T-cell (primary cell): ENCODE measurements at regions not wholly inside any gene's neighbourhood (a gene's known extent, or its start where the extent isn't known, plus 50 kb on each side); places are given as distances from the start of the nearest gene placed in this dataset.

Source experiments
- ATAC-seq, 4 experiments: fragments of 200-7000 bp in 3 of 4; fragments of 150-1000 bp in 1 of 4; cut with Tn5 transposase; replicated peaks in 1 of 4; 1 replicate in 3 of 4; 2 replicates in 1 of 4; pipeline ENCODE4 v1.10.0; 2021; ENCODE audit warnings: moderate library complexity in 3 of 4, mild to moderate bottlenecking in 2 of 4, moderate number of reproducible peaks in 1 of 4
- CTCF ChIA-PET, 2 donors: fragments of 300-600 bp; sonication (Branson Sonifier 250); formaldehyde crosslinking; loops; one replicate each; lab custom pipeline; 2022; ENCODE audit warnings: antibody characterized with exemption in 2 of 2; lab: Charles Lee
- POLR2A ChIA-PET, 2 donors: fragments of 300-600 bp; sonication (Branson Sonifier 250); formaldehyde crosslinking; loops; one replicate each; lab custom pipeline; 2022; ENCODE audit warnings: antibody characterized with exemption in 2 of 2; lab: Charles Lee
- DNase-seq, 35 experiments: peaks; one replicate each; pipeline versions ENCODE4 v3.0.0 to v3.0.0-alpha.2; 2013 to 2023
- H3K27ac ChIP-seq: one replicate; pipeline ENCODE4 v1.5.1; 2013; ENCODE audit warnings: low read length
- H3K27me3 ChIP-seq, 2 experiments: replicated peaks in 1 of 2; 1 replicate in 1 of 2; 2 replicates in 1 of 2; pipeline versions ENCODE4 v1.6.1 to v1.7.0; 2013; ENCODE audit warnings: low read length in 1 of 2, mixed read lengths in 1 of 2; ENCODE audit not compliant: control insufficient read depth in 2 of 2, insufficient read depth in 2 of 2; ENCODE audit errors: extremely low read depth in 1 of 2
- H3K36me3 ChIP-seq, 2 donors: 1 replicate in 1 of 2; 2 replicates in 1 of 2; pipeline versions ENCODE4 v1.6.1 to v1.7.0; 2013; ENCODE audit warnings: low read length in 1 of 2; ENCODE audit not compliant: control insufficient read depth in 2 of 2, insufficient read depth in 1 of 2; ENCODE audit errors: extremely low read depth in 1 of 2
- H3K4me1 ChIP-seq, 2 experiments: 1 replicate in 1 of 2; 2 replicates in 1 of 2; pipeline versions ENCODE4 v1.6.1 to v1.7.0; 2013; ENCODE audit warnings: low read length in 2 of 2, mixed read lengths in 1 of 2; ENCODE audit not compliant: insufficient read depth in 2 of 2, control insufficient read depth in 1 of 2; ENCODE audit errors: extremely low read depth in 1 of 2
- H3K4me3 ChIP-seq, 2 donors: 1 replicate in 1 of 2; 2 replicates in 1 of 2; pipeline versions ENCODE4 v1.5.1 to v1.7.0; 2013; ENCODE audit warnings: mild to moderate bottlenecking in 2 of 2, low read length in 1 of 2, moderate library complexity in 1 of 2; ENCODE audit not compliant: control insufficient read depth in 1 of 2; ENCODE audit errors: extremely low read depth in 1 of 2
- H3K9me3 ChIP-seq: 2 replicates; pipeline ENCODE4 v1.7.0; 2013
- H3K27ac Mint-ChIP-seq, 2 donors: one replicate each; pipeline ENCODE4 v1.8.0; 2020 to 2021; ENCODE audit warnings: mild to moderate bottlenecking in 2 of 2, mixed read lengths in 2 of 2
- H3K27me3 Mint-ChIP-seq, 2 donors: one replicate each; pipeline ENCODE4 v1.8.0; 2021 to 2022; ENCODE audit warnings: mixed read lengths in 2 of 2
- H3K36me3 Mint-ChIP-seq: one replicate; pipeline ENCODE4 v1.8.0; 2021; ENCODE audit warnings: mixed read lengths
- H3K4me1 Mint-ChIP-seq, 3 donors: one replicate each; pipeline ENCODE4 v1.8.0; 2020 to 2022; ENCODE audit warnings: mixed read lengths in 3 of 3, mild to moderate bottlenecking in 1 of 3
- H3K4me3 Mint-ChIP-seq, 3 donors: one replicate each; pipeline ENCODE4 v1.8.0; 2020 to 2022; ENCODE audit warnings: mild to moderate bottlenecking in 3 of 3, mixed read lengths in 3 of 3, moderate library complexity in 3 of 3
- H3K9me3 Mint-ChIP-seq, 3 donors: one replicate each; pipeline ENCODE4 v1.8.0; 2020 to 2022; ENCODE audit warnings: mixed read lengths in 3 of 3
- WGBS: methylation state at CpG from one replicate; pipeline ENCODE4 v1.1.5; 2013; ENCODE audit warnings: missing lambda C conversion rate; ENCODE audit not compliant: insufficient coverage; 5-methylcytosine and 5-hydroxymethylcytosine counted together

GRCh38 chr1:239307886-239308285, 78.5 kb upstream of the CHRM3 start:
- Histone ChIP-seq H3K4me1 (no peaks in the 10 kb centered on the region), H3K27me3 (no peaks in the 10 kb centered on the region), H3K4me3 (no peak overlapping the region), H3K36me3 (no peaks in the 10 kb centered on the region), H3K9me3 (no peaks in the 10 kb centered on the region), H3K27ac (no peak overlapping the region)
- WGBS = no CpG with 5 or more reads among the region's 2 CpGs
- ATAC-seq = no peak
- peaks cover 0 to 3% of the 10 kb centered on the region in 2 donors for H3K27me3 Mint-ChIP-seq
- ChIA-PET CTCF (no interaction called here), POLR2A (no interaction called here)
- H3K36me3 Mint-ChIP-seq = no peaks in the 10 kb centered on the region
- H3K27ac Mint-ChIP-seq = no peak overlapping the region
- H3K9me3 Mint-ChIP-seq = no peaks in the 10 kb centered on the region
- DNase-seq = no peak
- H3K4me1 Mint-ChIP-seq = no peaks in the 10 kb centered on the region
- no peak overlapping the region for H3K4me3 Mint-ChIP-seq

GRCh38 chr1:239306426-239306825, 79.9 kb upstream of the CHRM3 start:
- Mint-ChIP-seq H3K4me1 (no peaks in the 10 kb centered on the region), H3K9me3 (no peaks in the 10 kb centered on the region), H3K27ac (no peak overlapping the region), H3K4me3 (no peak overlapping the region), H3K36me3 (no peaks in the 10 kb centered on the region), H3K27me3 (peaks cover 3 to 6% of the 10 kb centered on the region in 2 donors)
- ATAC-seq (no peak), DNase-seq (no peak)
- CTCF ChIA-PET = no interaction called here
- no peaks in the 10 kb centered on the region for H3K4me1 ChIP-seq
- no peak overlapping the region for H3K4me3 ChIP-seq
- no peak overlapping the region for H3K27ac ChIP-seq
- no peaks in the 10 kb centered on the region for H3K27me3 ChIP-seq
- no CpG with 5 or more reads among the region's 5 CpGs for WGBS
- no peaks in the 10 kb centered on the region for H3K9me3 ChIP-seq
- no peaks in the 10 kb centered on the region for H3K36me3 ChIP-seq
- POLR2A ChIA-PET = no interaction called here

- WGBS = no CpG with 5 or more reads among the region's 9 CpGs
- Mint-ChIP-seq H3K27ac (no peak overlapping the region), H3K27me3 (peaks cover 9 to 14% of the 10 kb centered on the region in 2 donors), H3K36me3 (no peaks in the 10 kb centered on the region), H3K4me1 (no peaks in the 10 kb centered on the region), H3K9me3 (no peaks in the 10 kb centered on the region), H3K4me3 (no peak overlapping the region)
- Histone ChIP-seq H3K4me1 (no peaks in the 10 kb centered on the region), H3K4me3 (no peak overlapping the region), H3K27ac (no peak overlapping the region), H3K36me3 (no peaks in the 10 kb centered on the region), H3K27me3 (no peaks in the 10 kb centered on the region), H3K9me3 (no peaks in the 10 kb centered on the region)
- ChIA-PET CTCF (interaction anchor here in 1 of 2 donors (0.6 kb wide), 1 partner anchor 20 kb away, joined by 3 read pairs; no protein-coding TSS in a partner anchor), POLR2A (no interaction called here)
- no peak for ATAC-seq
- DNase-seq = no peak
Observed at GRCh38 chr1:239303289-239303688, 83.1 kb upstream of the CHRM3 start.

- 100% methylated on average over 1 of the region's 3 CpGs for WGBS
- Histone ChIP-seq H3K36me3 (no peaks in the 10 kb centered on the region), H3K4me3 (no peak overlapping the region), H3K9me3 (no peaks in the 10 kb centered on the region), H3K27me3 (no peaks in the 10 kb centered on the region), H3K4me1 (no peaks in the 10 kb centered on the region), H3K27ac (no peak overlapping the region)
- Mint-ChIP-seq H3K36me3 (no peaks in the 10 kb centered on the region), H3K4me1 (no peaks in the 10 kb centered on the region), H3K27me3 (peaks cover 9 to 14% of the 10 kb centered on the region in 2 donors), H3K27ac (no peak overlapping the region), H3K4me3 (no peak overlapping the region), H3K9me3 (no peaks in the 10 kb centered on the region)
- POLR2A ChIA-PET = no interaction called here
- ATAC-seq (no peak), DNase-seq (no peak)
- CTCF ChIA-PET = no interaction called here
Observed at GRCh38 chr1:239302696-239303095, 83.7 kb upstream of the CHRM3 start.

GRCh38 chr1:239301251-239301650, 85.1 kb upstream of the CHRM3 start:
- Mint-ChIP-seq H3K27me3 (peaks cover 9 to 17% of the 10 kb centered on the region in 2 donors), H3K27ac (no peak overlapping the region), H3K36me3 (no peaks in the 10 kb centered on the region), H3K4me1 (no peaks in the 10 kb centered on the region), H3K4me3 (no peak overlapping the region), H3K9me3 (peaks cover 0 to 3% (median 0%) of the 10 kb centered on the region in 3 donors)
- Histone ChIP-seq H3K27me3 (no peaks in the 10 kb centered on the region), H3K4me3 (no peak overlapping the region), H3K9me3 (no peaks in the 10 kb centered on the region), H3K4me1 (no peaks in the 10 kb centered on the region), H3K27ac (no peak overlapping the region), H3K36me3 (no peaks in the 10 kb centered on the region)
- no peak for DNase-seq
- no peak for ATAC-seq
- ChIA-PET CTCF (no interaction called here), POLR2A (no interaction called here)
- 94% methylated on average over 2 of the region's 3 CpGs for WGBS

GRCh38 chr1:239297910-239298309, 88.5 kb upstream of the CHRM3 start:
- CTCF ChIA-PET = no interaction called here
- ATAC-seq (no peak), DNase-seq (no peak)
- Histone ChIP-seq H3K4me1 (no peaks in the 10 kb centered on the region), H3K36me3 (no peaks in the 10 kb centered on the region), H3K27me3 (no peaks in the 10 kb centered on the region), H3K4me3 (no peak overlapping the region), H3K27ac (no peak overlapping the region), H3K9me3 (no peaks in the 10 kb centered on the region)
- Mint-ChIP-seq H3K4me3 (no peak overlapping the region), H3K27ac (no peak overlapping the region), H3K4me1 (no peaks in the 10 kb centered on the region), H3K9me3 (peaks cover 0 to 3% (median 0%) of the 10 kb centered on the region in 3 donors), H3K27me3 (peaks cover 9 to 17% of the 10 kb centered on the region in 2 donors), H3K36me3 (no peaks in the 10 kb centered on the region)
- no CpG with 5 or more reads among the region's 7 CpGs for WGBS
- POLR2A ChIA-PET = no interaction called here
